CD14-positive monocyte (primary cell): ENCODE measurements at regions not wholly inside any gene's neighbourhood (a gene's known extent, or its start where the extent isn't known, plus 50 kb on each side); places are given as distances from the start of the nearest gene placed in this dataset.

ENCODE experiments used
- DNase-seq, 3 donors: peaks; one replicate each; pipeline ENCODE4 v3.0.0-alpha.2; 2011 to 2022
- H2AFZ ChIP-seq: 2 replicates; pipeline ENCODE4 v1.6.0; 2012; ENCODE audit warnings: mild to moderate bottlenecking, low read depth, low read length, inconsistent platforms; ENCODE audit not compliant: insufficient read depth, poor library complexity, severe bottlenecking
- H3K27ac ChIP-seq, 2 donors: 1 replicate in 1 of 2; 2 replicates in 1 of 2; pipeline ENCODE4 v1.5.1; 2012 to 2013; ENCODE audit warnings: low read length in 2 of 2, control low read depth in 1 of 2, inconsistent platforms in 1 of 2, low read depth in 1 of 2, mild to moderate bottlenecking in 1 of 2
- H3K27me3 ChIP-seq, 2 donors: one replicate each; pipeline versions ENCODE4 v1.6.0 to v1.6.1; 2011 to 2013; ENCODE audit warnings: low read length in 2 of 2; ENCODE audit not compliant: control insufficient read depth in 2 of 2, insufficient read depth in 2 of 2
- H3K36me3 ChIP-seq, 2 donors: replicated peaks in 1 of 2; 1 replicate in 1 of 2; 2 replicates in 1 of 2; pipeline versions ENCODE4 v1.5.1 to v1.6.1; 2012 to 2013; ENCODE audit warnings: low read length in 2 of 2, control low read depth in 1 of 2, inconsistent platforms in 1 of 2, mild to moderate bottlenecking in 1 of 2; ENCODE audit not compliant: insufficient read depth in 2 of 2, control insufficient read depth in 1 of 2
- H3K4me1 ChIP-seq, 2 donors: 1 replicate in 1 of 2; 2 replicates in 1 of 2; pipeline versions ENCODE4 v1.5.1 to v1.6.1; 2012 to 2013; ENCODE audit warnings: low read length in 2 of 2, control low read depth in 1 of 2, inconsistent platforms in 1 of 2, mild to moderate bottlenecking in 1 of 2, moderate library complexity in 1 of 2; ENCODE audit not compliant: insufficient read depth in 2 of 2, control insufficient read depth in 1 of 2
- H3K4me2 ChIP-seq: replicated peaks from 2 replicates; pipeline ENCODE3; 2012; ENCODE audit warnings: low read length, moderate library complexity, mild to moderate bottlenecking; ENCODE audit not compliant: poor library complexity, severe bottlenecking; ENCODE audit errors: extremely low read depth
- H3K4me3 ChIP-seq, 3 experiments: fragments of 200-600 bp in 1 of 3; sonication (generic) in 1 of 3; replicated peaks in 1 of 3; 1 replicate in 2 of 3; 2 replicates in 1 of 3; pipeline ENCODE4 v1.5.1; 2011 to 2013; ENCODE audit warnings: low read length in 3 of 3, mild to moderate bottlenecking in 3 of 3, control low read depth in 2 of 3, low read depth in 2 of 3, inconsistent platforms in 1 of 3, moderate library complexity in 1 of 3
- H3K79me2 ChIP-seq: 2 replicates; pipeline ENCODE4 v1.6.0; 2012; ENCODE audit warnings: mild to moderate bottlenecking, control low read depth, inconsistent platforms, low read length, moderate library complexity; ENCODE audit not compliant: insufficient read depth
- H3K9ac ChIP-seq: 2 replicates; pipeline ENCODE4 v1.6.0; 2017; ENCODE audit warnings: low read length, mild to moderate bottlenecking; ENCODE audit not compliant: insufficient read depth, poor library complexity, severe bottlenecking
- H3K9me3 ChIP-seq, 2 donors: replicated peaks in 1 of 2; 1 replicate in 1 of 2; 2 replicates in 1 of 2; pipeline versions ENCODE4 v1.5.1 to v1.6.1; 2012 to 2013; ENCODE audit warnings: low read length in 2 of 2, control low read depth in 1 of 2; ENCODE audit not compliant: control insufficient read depth in 1 of 2, insufficient read depth in 1 of 2
- H4K20me1 ChIP-seq: 2 replicates; pipeline ENCODE4 v1.6.0; 2012; ENCODE audit warnings: mild to moderate bottlenecking, low read length, control low read depth, moderate library complexity; ENCODE audit not compliant: insufficient read depth
- H3K27ac Mint-ChIP-seq, 7 donors: one replicate each; pipeline ENCODE4 v1.8.0; 2020; ENCODE audit warnings: mild to moderate bottlenecking in 7 of 7, mixed read lengths in 7 of 7, moderate library complexity in 6 of 7, inconsistent platforms in 2 of 7
- H3K27me3 Mint-ChIP-seq, 3 donors: one replicate each; pipeline ENCODE4 v1.8.0; 2021 to 2022; ENCODE audit warnings: low read depth in 3 of 3, mild to moderate bottlenecking in 3 of 3, mixed read lengths in 3 of 3, moderate library complexity in 3 of 3, inconsistent platforms in 1 of 3
- H3K36me3 Mint-ChIP-seq, 2 donors: one replicate each; pipeline ENCODE4 v1.8.0; 2020; ENCODE audit warnings: mixed read lengths in 2 of 2, inconsistent platforms in 1 of 2, mild to moderate bottlenecking in 1 of 2
- H3K4me1 Mint-ChIP-seq: one replicate; pipeline ENCODE4 v1.8.0; 2020; ENCODE audit warnings: mild to moderate bottlenecking, mixed read lengths
- H3K4me3 Mint-ChIP-seq, 2 donors: one replicate each; pipeline ENCODE4 v1.8.0; 2020; ENCODE audit warnings: mild to moderate bottlenecking in 2 of 2, mixed read lengths in 2 of 2, moderate library complexity in 1 of 2
- H3K9me3 Mint-ChIP-seq, 7 donors: one replicate each; pipeline ENCODE4 v1.8.0; 2020 to 2022; ENCODE audit warnings: mixed read lengths in 7 of 7, mild to moderate bottlenecking in 6 of 7, moderate library complexity in 6 of 7, inconsistent platforms in 2 of 7
- WGBS: methylation state at CpG from one replicate; pipeline ENCODE4 v1.1.5; 2013; ENCODE audit warnings: missing lambda C conversion rate; ENCODE audit not compliant: insufficient coverage; 5-methylcytosine and 5-hydroxymethylcytosine counted together
- intact Hi-C, 2 donors: fragments of 100-400 bp; cut with micrococcal nuclease; formaldehyde crosslinking; loops; one replicate each; pipeline versions ENCODE4 v1.15.0 to v1.15.1; 2023
- TF ChIP-seq, protein P1 (sequence below): fragments of 200-600 bp; IDR thresholded peaks from one replicate; pipeline ENCODE4 v1.8.0; 2022; ENCODE audit warnings: antibody characterized with exemption, mild to moderate bottlenecking

DNA sequence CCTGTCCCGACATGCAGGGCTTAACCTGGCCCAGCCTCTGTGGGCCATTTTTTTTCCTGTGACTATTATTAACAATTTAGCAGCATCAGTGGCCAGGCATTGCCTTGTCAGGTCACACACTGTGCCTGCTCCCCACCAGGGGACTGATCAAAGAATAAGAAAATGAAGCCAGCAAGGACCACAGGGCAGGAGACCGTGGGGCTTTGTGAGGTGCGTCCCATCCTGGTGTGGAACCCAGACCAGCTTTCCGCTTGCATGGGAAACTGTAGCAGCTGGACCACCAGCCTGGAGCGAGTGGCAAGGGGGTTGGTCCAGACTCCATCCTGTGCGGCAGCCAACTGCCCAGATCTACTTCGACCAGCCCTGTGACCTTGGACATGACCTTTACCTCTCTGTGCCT is 218.3 kb downstream of the ANKRD60 start:
- intact Hi-C loops = no loop called here
- TF ChIP-seq, protein P1, sequence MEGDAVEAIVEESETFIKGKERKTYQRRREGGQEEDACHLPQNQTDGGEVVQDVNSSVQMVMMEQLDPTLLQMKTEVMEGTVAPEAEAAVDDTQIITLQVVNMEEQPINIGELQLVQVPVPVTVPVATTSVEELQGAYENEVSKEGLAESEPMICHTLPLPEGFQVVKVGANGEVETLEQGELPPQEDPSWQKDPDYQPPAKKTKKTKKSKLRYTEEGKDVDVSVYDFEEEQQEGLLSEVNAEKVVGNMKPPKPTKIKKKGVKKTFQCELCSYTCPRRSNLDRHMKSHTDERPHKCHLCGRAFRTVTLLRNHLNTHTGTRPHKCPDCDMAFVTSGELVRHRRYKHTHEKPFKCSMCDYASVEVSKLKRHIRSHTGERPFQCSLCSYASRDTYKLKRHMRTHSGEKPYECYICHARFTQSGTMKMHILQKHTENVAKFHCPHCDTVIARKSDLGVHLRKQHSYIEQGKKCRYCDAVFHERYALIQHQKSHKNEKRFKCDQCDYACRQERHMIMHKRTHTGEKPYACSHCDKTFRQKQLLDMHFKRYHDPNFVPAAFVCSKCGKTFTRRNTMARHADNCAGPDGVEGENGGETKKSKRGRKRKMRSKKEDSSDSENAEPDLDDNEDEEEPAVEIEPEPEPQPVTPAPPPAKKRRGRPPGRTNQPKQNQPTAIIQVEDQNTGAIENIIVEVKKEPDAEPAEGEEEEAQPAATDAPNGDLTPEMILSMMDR = no peak
- Mint-ChIP-seq H3K27me3 (peaks cover 0 to 6% (median 4%) of the 10 kb centered on the region in 3 donors), H3K4me3 (no peak overlapping the region), H3K4me1 (peaks cover 9% of the 10 kb centered on the region), H3K36me3 (no peaks in the 10 kb centered on the region), H3K9me3 (peaks cover 0 to 2% (median 0%) of the 10 kb centered on the region in 7 donors), H3K27ac (no peak overlapping the region)
- Histone ChIP-seq H3K4me2 (no peak overlapping the region), H4K20me1 (no peaks in the 10 kb centered on the region), H3K27ac (no peak overlapping the region), H3K36me3 (no peaks in the 10 kb centered on the region), H3K4me3 (no peak overlapping the region), H2AFZ (no peak overlapping the region), H3K9me3 (no peaks in the 10 kb centered on the region), H3K4me1 (no peaks in the 10 kb centered on the region), H3K27me3 (no peaks in the 10 kb centered on the region), H3K79me2 (no peaks in the 10 kb centered on the region), H3K9ac (no peak overlapping the region)
- DNase-seq = no peak
- WGBS = 97% methylated on average over 7 of the region's 7 CpGs

DNA sequence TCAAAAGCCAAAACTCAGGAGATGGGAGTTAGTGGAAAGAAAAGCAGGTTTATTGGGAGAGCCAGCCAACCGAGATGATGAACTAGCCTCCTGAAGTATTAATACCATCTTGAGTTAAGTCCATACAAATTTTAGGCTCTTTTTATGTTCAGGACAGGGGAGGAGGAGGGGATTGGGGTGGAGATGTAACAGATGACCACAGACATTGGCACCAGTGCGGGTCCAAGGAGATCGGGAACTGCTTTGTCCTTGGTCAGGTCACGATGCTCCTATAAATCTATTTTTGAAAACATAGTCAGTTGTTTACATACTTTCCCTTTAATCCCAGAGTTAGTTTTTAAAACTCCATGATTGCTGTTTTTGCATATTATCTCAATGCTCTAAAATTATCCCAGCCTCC is 219.6 kb downstream of the ANKRD60 start:
- H4K20me1 ChIP-seq = no peaks in the 10 kb centered on the region
- H3K4me3 ChIP-seq = no peak overlapping the region
- TF ChIP-seq, protein P1 = no peak
- H3K79me2 ChIP-seq = no peaks in the 10 kb centered on the region
- no peak overlapping the region for H3K27ac ChIP-seq
- no CpG with 5 or more reads among the region's 4 CpGs for whole genome bisulfite sequencing
- no peak for DNase-seq
- H3K27me3 Mint-ChIP-seq = peaks cover 3 to 6% (median 3%) of the 10 kb centered on the region in 3 donors
- H3K4me1 Mint-ChIP-seq = peaks cover 13% of the 10 kb centered on the region
- no peak overlapping the region for H3K4me3 Mint-ChIP-seq
- H2AFZ ChIP-seq = no peak overlapping the region
- H3K27ac Mint-ChIP-seq = peak overlapping the region in 1 of 7 donors; percentile 68
- no peak overlapping the region for H3K4me2 ChIP-seq
- H3K36me3 Mint-ChIP-seq = no peaks in the 10 kb centered on the region
- peaks cover 0 to 2% (median 0%) of the 10 kb centered on the region in 7 donors for H3K9me3 Mint-ChIP-seq
- H3K9me3 ChIP-seq = no peaks in the 10 kb centered on the region
- no peak overlapping the region for H3K9ac ChIP-seq
- intact Hi-C loops = no loop called here
- no peaks in the 10 kb centered on the region for H3K4me1 ChIP-seq
- H3K36me3 ChIP-seq = no peaks in the 10 kb centered on the region
- no peaks in the 10 kb centered on the region for H3K27me3 ChIP-seq
